SU-DHL-6 (cell line): ENCODE measurements at regions not wholly inside any gene's neighbourhood (a gene's known extent, or its start where the extent isn't known, plus 50 kb on each side); places are given as distances from the start of the nearest gene placed in this dataset.

Source experiments
- H2AFZ ChIP-seq: fragments of 200-600 bp; sonication (generic); 2 replicates; pipeline ENCODE4 v1.6.1; 2014; ENCODE audit warnings: low read depth, mild to moderate bottlenecking, moderate library complexity, mixed read lengths, antibody characterized with exemption, low read length; ENCODE audit not compliant: severe bottlenecking
- H3F3A ChIP-seq: fragments of 200-600 bp; shearing (Covaris generic); 2 replicates; pipeline ENCODE4 v1.6.0; 2016; ENCODE audit warnings: antibody characterized with exemption, mild to moderate bottlenecking; ENCODE audit not compliant: insufficient read depth
- H3K27ac ChIP-seq: fragments of 200-600 bp; sonication (generic); 2 replicates; pipeline ENCODE4 v1.5.1; 2016; ENCODE audit warnings: low read depth, mild to moderate bottlenecking, low read length, moderate library complexity, mixed read lengths
- H3K27me3 ChIP-seq: fragments of 200-600 bp; sonication (generic), shearing (Covaris generic); 2 replicates; pipeline ENCODE4 v1.6.0; 2014; ENCODE audit warnings: mild to moderate bottlenecking, low read length
- H3K36me3 ChIP-seq: fragments of 200-600 bp; sonication (generic); 2 replicates; pipeline ENCODE4 v1.6.1; 2014; ENCODE audit warnings: mild to moderate bottlenecking, low read length, mixed read lengths
- H3K4me2 ChIP-seq: fragments of 300-600, 200-600 bp; shearing (Covaris generic), sonication (generic); 2 replicates; pipeline ENCODE4 v1.6.0; 2014; ENCODE audit warnings: low read length, low read depth, mild to moderate bottlenecking; ENCODE audit not compliant: poor library complexity, severe bottlenecking
- H3K4me3 ChIP-seq: fragments of 200-600 bp; sonication (generic); 2 replicates; pipeline ENCODE4 v1.5.1; 2014; ENCODE audit warnings: antibody characterized with exemption, low read length, mild to moderate bottlenecking, mixed read lengths; ENCODE audit not compliant: insufficient read depth, poor library complexity, severe bottlenecking
- H3K79me2 ChIP-seq: fragments of 200-600 bp; sonication (generic); 2 replicates; pipeline ENCODE4 v1.6.1; 2014; ENCODE audit warnings: mild to moderate bottlenecking, low read length, moderate library complexity; ENCODE audit not compliant: insufficient read depth
- H3K9ac ChIP-seq: fragments of 200-600 bp; sonication (generic); 2 replicates; pipeline ENCODE4 v1.7.0; 2014; ENCODE audit warnings: mild to moderate bottlenecking, low read length
- H3K9me2 ChIP-seq: fragments of 200-600 bp; sonication (generic); replicated peaks from 2 replicates; pipeline ENCODE4 v1.6.1; 2014; ENCODE audit warnings: low read length; ENCODE audit not compliant: insufficient read depth
- H3K9me3 ChIP-seq: fragments of 200-600 bp; sonication (generic); 2 replicates; pipeline ENCODE4 v1.6.1; 2014; ENCODE audit warnings: low read length, mixed read lengths; ENCODE audit not compliant: insufficient read depth
- H4K20me1 ChIP-seq: fragments of 200-600 bp; sonication (generic); 2 replicates; pipeline ENCODE4 v1.6.1; 2014; ENCODE audit warnings: low read depth, mild to moderate bottlenecking, antibody characterized with exemption, low read length, moderate library complexity, mixed read lengths
- EZH2phosphoT487 ChIP-seq: fragments of 200-600 bp; sonication (generic), shearing (Covaris generic); conservative IDR thresholded peaks from 2 replicates; pipeline ENCODE4 v1.6.1; 2018; ENCODE audit warnings: mild to moderate bottlenecking, antibody characterized with exemption, low read length, moderate library complexity, mixed read lengths
- TF ChIP-seq, protein P1 (sequence below): fragments of 200-600 bp; sonication (generic); IDR thresholded peaks from one replicate; pipeline ENCODE4 v1.5.1; 2017; ENCODE audit warnings: antibody characterized with exemption, mild to moderate bottlenecking, low read length, moderate library complexity; ENCODE audit not compliant: insufficient read depth, poor library complexity, severe bottlenecking

DNA sequence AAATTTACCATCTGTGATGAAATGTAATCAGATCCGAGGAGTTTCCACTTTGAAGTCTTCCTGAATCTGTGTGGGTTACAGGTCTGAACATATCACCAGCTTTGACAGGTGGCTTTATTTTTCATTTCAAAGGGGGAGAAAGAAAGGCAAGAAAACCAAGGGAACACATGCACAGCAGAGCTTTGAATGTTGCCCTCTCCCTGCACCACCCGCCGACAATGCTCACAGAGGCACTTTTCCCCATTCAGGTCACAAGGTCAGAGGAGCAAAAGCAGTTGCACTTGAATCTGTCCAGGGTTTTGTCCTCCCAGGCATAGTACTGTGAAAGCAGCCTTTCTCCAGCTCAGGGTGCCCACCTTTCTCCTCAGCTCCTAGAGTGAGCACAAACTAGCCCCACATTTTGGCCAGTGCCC is 130.2 kb downstream of the OSR1 start:
- Histone ChIP-seq H3K36me3 (no peaks in the 10 kb centered on the region), H3K4me3 (no peak overlapping the region), H3K27me3 (no peaks in the 10 kb centered on the region), H3K9me2 (no peaks in the 10 kb centered on the region), H2AFZ (no peak overlapping the region), H4K20me1 (no peaks in the 10 kb centered on the region), H3K4me2 (no peak overlapping the region), H3K9ac (no peak overlapping the region), H3K79me2 (no peaks in the 10 kb centered on the region), H3F3A (no peaks in the 10 kb centered on the region), H3K9me3 (no peaks in the 10 kb centered on the region), H3K27ac (no peak overlapping the region)
- no peak for TF ChIP-seq EZH2phosphoT487
- TF ChIP-seq, protein P1, sequence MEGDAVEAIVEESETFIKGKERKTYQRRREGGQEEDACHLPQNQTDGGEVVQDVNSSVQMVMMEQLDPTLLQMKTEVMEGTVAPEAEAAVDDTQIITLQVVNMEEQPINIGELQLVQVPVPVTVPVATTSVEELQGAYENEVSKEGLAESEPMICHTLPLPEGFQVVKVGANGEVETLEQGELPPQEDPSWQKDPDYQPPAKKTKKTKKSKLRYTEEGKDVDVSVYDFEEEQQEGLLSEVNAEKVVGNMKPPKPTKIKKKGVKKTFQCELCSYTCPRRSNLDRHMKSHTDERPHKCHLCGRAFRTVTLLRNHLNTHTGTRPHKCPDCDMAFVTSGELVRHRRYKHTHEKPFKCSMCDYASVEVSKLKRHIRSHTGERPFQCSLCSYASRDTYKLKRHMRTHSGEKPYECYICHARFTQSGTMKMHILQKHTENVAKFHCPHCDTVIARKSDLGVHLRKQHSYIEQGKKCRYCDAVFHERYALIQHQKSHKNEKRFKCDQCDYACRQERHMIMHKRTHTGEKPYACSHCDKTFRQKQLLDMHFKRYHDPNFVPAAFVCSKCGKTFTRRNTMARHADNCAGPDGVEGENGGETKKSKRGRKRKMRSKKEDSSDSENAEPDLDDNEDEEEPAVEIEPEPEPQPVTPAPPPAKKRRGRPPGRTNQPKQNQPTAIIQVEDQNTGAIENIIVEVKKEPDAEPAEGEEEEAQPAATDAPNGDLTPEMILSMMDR, result no peak

DNA sequence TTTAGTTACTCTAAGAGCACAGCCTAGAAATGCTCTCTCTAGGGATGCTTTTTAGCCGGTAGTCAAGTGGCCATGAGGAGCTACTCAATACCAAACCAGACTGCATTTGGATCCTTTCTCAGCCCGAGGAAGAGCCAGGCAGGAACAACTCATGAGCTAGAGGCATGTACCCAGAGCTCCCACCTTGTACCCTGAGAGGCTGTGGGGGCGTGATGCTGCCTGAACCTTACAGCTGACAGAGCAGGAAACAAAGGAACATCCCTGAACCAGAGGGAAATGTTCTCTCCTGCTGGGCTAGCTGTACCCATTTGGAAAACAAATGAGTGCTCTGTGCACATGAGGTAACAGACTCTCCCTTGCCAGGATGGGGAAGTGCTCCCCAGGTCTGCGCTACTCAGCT is 131.6 kb downstream of the OSR1 start:
- Histone ChIP-seq H3K9me2 (no peaks in the 10 kb centered on the region), H3K27ac (no peak overlapping the region), H2AFZ (no peak overlapping the region), H4K20me1 (no peaks in the 10 kb centered on the region), H3K4me2 (no peak overlapping the region), H3K27me3 (no peaks in the 10 kb centered on the region), H3F3A (no peaks in the 10 kb centered on the region), H3K79me2 (no peaks in the 10 kb centered on the region), H3K36me3 (no peaks in the 10 kb centered on the region), H3K4me3 (no peak overlapping the region), H3K9me3 (no peaks in the 10 kb centered on the region), H3K9ac (no peak overlapping the region)
- TF ChIP-seq, protein P1, result no peak
- no peak for TF ChIP-seq EZH2phosphoT487

DNA sequence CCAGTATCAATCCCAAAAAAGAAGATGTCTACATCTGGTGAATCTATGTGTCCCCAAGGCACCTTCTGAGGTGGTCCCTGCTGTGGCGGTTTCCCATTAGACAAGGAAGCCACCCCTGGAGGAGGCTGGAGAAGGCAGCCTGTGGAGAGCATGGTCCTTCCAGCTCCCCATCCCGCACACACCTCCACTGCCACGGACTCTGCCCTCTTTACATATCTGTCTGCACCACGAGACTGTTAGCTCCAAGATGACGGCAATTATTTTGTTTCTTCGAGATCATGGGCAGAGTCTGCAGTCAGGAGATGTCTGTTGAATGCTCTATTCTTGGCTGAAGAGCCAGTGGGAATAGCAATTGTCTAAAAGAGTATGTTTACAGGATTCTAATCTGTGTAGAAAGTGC is 132.0 kb downstream of the OSR1 start:
- Histone ChIP-seq H3K4me2 (no peak overlapping the region), H3K4me3 (no peak overlapping the region), H3K9me3 (no peaks in the 10 kb centered on the region), H3K27ac (no peak overlapping the region), H3K79me2 (no peaks in the 10 kb centered on the region), H3K27me3 (no peaks in the 10 kb centered on the region), H3K36me3 (no peaks in the 10 kb centered on the region), H2AFZ (no peak overlapping the region), H4K20me1 (no peaks in the 10 kb centered on the region), H3K9me2 (no peaks in the 10 kb centered on the region), H3K9ac (no peak overlapping the region), H3F3A (no peaks in the 10 kb centered on the region)
- TF ChIP-seq, protein P1, result no peak
- no peak for TF ChIP-seq EZH2phosphoT487
